ENCODE measurements at regions not wholly inside any gene's neighbourhood (a gene's known extent, or its start where the extent isn't known, plus 50 kb on each side); places are given as distances from the start of the nearest gene placed in this dataset.

GRCh38 chr10:128265596-128265995 is 139.4 kb upstream of the MKI67 start:
- Histone ChIP-seq H3K27me3 (peaks cover 7 to 85% (median 34%) of the 10 kb centered on the region in 9 donors), H3K4me1 (no peaks in the 10 kb centered on the region), H3K36me3 (no peaks in the 10 kb centered on the region), H3K9me3 (no peaks in the 10 kb centered on the region), H3K27ac (no peak overlapping the region), H3K4me3 (no peak overlapping the region)
- ATAC-seq: no peak
- TF ChIP-seq CTCF (IDR thresholded peaks at IDR 0.05) (no peak), POLR2A (IDR thresholded peaks at IDR 0.05) (no peak)
- intact Hi-C loops (cut with DNase I): loop anchor here in 9 of 10 donors (5.0 to 10.0 kb wide), 7 partner anchors 262 to 1709 kb away; no protein-coding TSS in a partner anchor
- 20 to 32% (median 25%) methylated on average over 26 to 32 of the region's 32 CpGs for WGBS, 4 donors
- DNase-seq: no peak

DNA sequence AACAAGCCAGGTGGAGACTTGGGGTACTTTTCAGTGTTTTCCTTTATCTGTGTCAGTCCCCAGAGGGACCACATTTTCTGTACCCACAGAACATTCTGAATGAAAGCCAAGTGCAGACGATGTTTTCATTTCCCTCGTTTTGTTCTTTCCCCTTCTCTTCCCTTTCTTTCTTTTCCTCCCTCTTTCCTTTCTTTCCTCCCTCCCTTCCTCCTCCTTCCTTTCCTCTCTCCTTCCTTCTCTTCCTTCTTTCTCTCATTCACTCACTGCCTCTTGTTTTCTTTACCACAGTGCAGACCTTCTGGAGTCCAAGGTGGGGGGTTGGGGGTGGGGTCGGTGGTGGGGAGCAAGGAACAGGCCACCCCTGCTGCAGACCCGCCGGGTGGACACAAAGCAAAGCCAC is 141.4 kb upstream of the MKI67 start:
- ATAC-seq: no peak
- Histone ChIP-seq H3K4me1 (no peaks in the 10 kb centered on the region), H3K27me3 (peaks cover 7 to 84% (median 34%) of the 10 kb centered on the region in 9 donors), H3K4me3 (no peak overlapping the region), H3K36me3 (no peaks in the 10 kb centered on the region), H3K27ac (no peak overlapping the region), H3K9me3 (no peaks in the 10 kb centered on the region)
- 37 to 52% (median 44%) methylated on average over 5 of the region's 5 CpGs for WGBS, 4 donors
- TF ChIP-seq CTCF (IDR thresholded peaks at IDR 0.05) (no peak), POLR2A (IDR thresholded peaks at IDR 0.05) (no peak)
- intact Hi-C loops (cut with DNase I): loop anchor here in 9 of 10 donors (5.0 to 10.0 kb wide), 7 partner anchors 260 to 1707 kb away; no protein-coding TSS in a partner anchor
- DNase-seq: no peak

- Histone ChIP-seq H3K9me3 (no peaks in the 10 kb centered on the region), H3K27ac (no peak overlapping the region), H3K36me3 (no peaks in the 10 kb centered on the region), H3K4me3 (no peak overlapping the region), H3K4me1 (no peaks in the 10 kb centered on the region), H3K27me3 (peaks cover 7 to 82% (median 34%) of the 10 kb centered on the region in 9 donors)
- TF ChIP-seq CTCF (IDR thresholded peaks at IDR 0.05) (peak in 11 of 12 donors; percentile 17 to 62 (median 46)), POLR2A (IDR thresholded peaks at IDR 0.05) (no peak)
- ATAC-seq (peak in 2 of 4 donors; percentile 33 to 48), DNase-seq (no peak)
- 18 to 39% (median 34%) methylated on average over 18 to 25 of the region's 25 CpGs for WGBS, 4 donors
- intact Hi-C loops (cut with DNase I): loop anchor here (2.0 to 10.0 kb wide), 8 partner anchors 259 to 1707 kb away; no protein-coding TSS in a partner anchor
Observed at GRCh38 chr10:128268015-128268722, 141.9 kb upstream of the MKI67 start.

- 16 to 25% (median 19%) methylated on average over 10 of the region's 10 CpGs for WGBS, 4 donors
- Histone ChIP-seq H3K4me3 (no peak overlapping the region), H3K27me3 (peaks cover 0 to 86% (median 13%) of the 10 kb centered on the region in 9 donors), H3K36me3 (no peaks in the 10 kb centered on the region), H3K27ac (no peak overlapping the region), H3K4me1 (peaks cover 0 to 11% (median 0%) of the 10 kb centered on the region in 12 donors), H3K9me3 (no peaks in the 10 kb centered on the region)
- TF ChIP-seq CTCF (IDR thresholded peaks at IDR 0.05) (peak in 1 of 12 donors; percentile 22), POLR2A (IDR thresholded peaks at IDR 0.05) (no peak)
- intact Hi-C loops (cut with DNase I): loop anchor here in 3 of 10 donors (5.0 to 10.0 kb wide), 3 partner anchors 250 to 1697 kb away; no protein-coding TSS in a partner anchor
- DNase-seq (peak in 1 of 5 donors; percentile 45), ATAC-seq (no peak)
Observed at GRCh38 chr10:128274938-128275337, 148.7 kb upstream of the MKI67 start.
